Uterus (tissue), 2 donors: ENCODE measurements at regions not wholly inside any gene's neighbourhood (a gene's known extent, or its start where the extent isn't known, plus 50 kb on each side); places are given as distances from the start of the nearest gene placed in this dataset.

Source experiments
- CTCF ChIP-seq, 4 experiments: fragments of 200-600 bp in 2 of 4; fragments of 450-650 bp in 2 of 4; sonication (generic) in 2 of 4; IDR thresholded peaks; one replicate each; pipeline ENCODE4 v1.5.1; 2016 to 2019; ENCODE audit warnings: antibody characterized with exemption in 4 of 4, mild to moderate bottlenecking in 2 of 4, moderate library complexity in 1 of 4
- POLR2A ChIP-seq, 2 donors: fragments of 450-650 bp; IDR thresholded peaks; one replicate each; pipeline ENCODE4 v1.6.1; 2016; ENCODE audit warnings: antibody characterized with exemption in 2 of 2, mild to moderate bottlenecking in 1 of 2, moderate library complexity in 1 of 2

DNA sequence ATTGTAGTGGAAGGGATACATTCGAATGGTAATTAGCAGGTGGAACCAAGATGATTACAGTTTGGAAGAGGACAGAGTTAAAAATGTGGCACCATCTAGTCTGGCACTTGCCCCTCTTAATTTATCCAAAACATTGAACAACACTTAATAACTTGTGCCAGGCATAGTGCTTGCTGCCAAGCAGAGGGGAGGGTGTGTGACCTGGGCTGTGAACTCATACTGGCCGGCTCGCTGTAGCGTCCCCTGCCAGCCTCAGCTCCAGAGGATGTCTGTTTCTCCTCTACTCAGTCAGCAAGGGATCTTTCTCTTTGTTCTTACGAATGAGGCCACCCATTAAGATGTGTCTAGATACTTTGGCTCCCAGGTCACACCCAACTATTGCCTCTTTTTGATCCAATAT is 179.4 kb upstream of the INHBA start:
- TF ChIP-seq POLR2A (IDR thresholded peaks at IDR 0.05), result no peak
- no peak for TF ChIP-seq CTCF (IDR thresholded peaks at IDR 0.05)
